IMR-90 (cell line): ENCODE measurements at regions not wholly inside any gene's neighbourhood (a gene's known extent, or its start where the extent isn't known, plus 50 kb on each side); places are given as distances from the start of the nearest gene placed in this dataset.

ENCODE experiments used
- BHLHE40 ChIP-seq: fragments of 150-350 bp; IDR thresholded peaks from 2 replicates; pipeline ENCODE4 v1.6.1; 2016; ENCODE audit warnings: mild to moderate bottlenecking, low read depth, low read length
- CTCF ChIP-seq: conservative IDR thresholded peaks from 2 replicates; pipeline ENCODE4 v1.5.1; 2012; ENCODE audit warnings: mild to moderate bottlenecking, low read depth, low read length, improper control_type of control experiment
- ELK1 ChIP-seq: fragments of 150-350 bp; IDR thresholded peaks from 2 replicates; pipeline ENCODE4 v1.6.1; 2016; ENCODE audit warnings: low read depth, mild to moderate bottlenecking, low read length, moderate library complexity, borderline replicate concordance
- POLR2A ChIP-seq: IDR thresholded peaks from 2 replicates; pipeline ENCODE4 v1.6.1; 2012; ENCODE audit warnings: mild to moderate bottlenecking, low read depth, low read length
- RAD21 ChIP-seq: IDR thresholded peaks from 2 replicates; pipeline ENCODE4 v1.6.1; 2012; ENCODE audit warnings: low read length, improper control_type of control experiment
- RCOR1 ChIP-seq: IDR thresholded peaks from 2 replicates; pipeline ENCODE4 v1.6.1; 2012; ENCODE audit warnings: mild to moderate bottlenecking, low read length, improper control_type of control experiment; ENCODE audit not compliant: insufficient replicate concordance
- USF2 ChIP-seq: fragments of 150-350 bp; IDR thresholded peaks from 2 replicates; pipeline ENCODE4 v1.6.1; 2017; ENCODE audit warnings: mild to moderate bottlenecking, antibody characterized with exemption, low read length, low read depth

GRCh38 chr22:19579115-19579811 is 55.1 kb upstream of the CLDN5 start:
- TF ChIP-seq POLR2A (no peak), CTCF (no peak), BHLHE40 (no peak), USF2 (no peak), ELK1 (no peak), RAD21 (no peak), RCOR1 (no peak)
